RWPE1 (cell line): ENCODE measurements at regions not wholly inside any gene's neighbourhood (a gene's known extent, or its start where the extent isn't known, plus 50 kb on each side); places are given as distances from the start of the nearest gene placed in this dataset.
"Not testable (repeated sequence)": the region's sequence is repeated elsewhere in the genome, so short reads cannot be mapped to it uniquely, and the experiment has no call there.

Experiments
- CTCF ChIA-PET: fragments of 350-600 bp; sonication (Branson Sonifier 250); formaldehyde crosslinking; extraction: SDS; loops from one replicate; lab custom pipeline; 2021; lab: Yijun Ruan, JAX
- POLR2A ChIA-PET: fragments of 400-600 bp; formaldehyde crosslinking; extraction: SDS; loops from one replicate; lab custom pipeline; 2020; ENCODE audit warnings: antibody characterized with exemption; ENCODE audit not compliant: low non-redundant PET; lab: Yijun Ruan, JAX
- DNase-seq: peaks from one replicate; pipeline ENCODE4 v3.0.0; 2012; ENCODE audit warnings: low spot score
- H3K27ac ChIP-seq: fragments of 450-650 bp; 2 replicates; pipeline ENCODE4 v1.5.1; 2017
- TF ChIP-seq, protein P1 (sequence below): fragments of 450-650 bp; conservative IDR thresholded peaks from 2 replicates; pipeline ENCODE4 v1.5.1; 2017; ENCODE audit warnings: low read depth, mild to moderate bottlenecking

DNA sequence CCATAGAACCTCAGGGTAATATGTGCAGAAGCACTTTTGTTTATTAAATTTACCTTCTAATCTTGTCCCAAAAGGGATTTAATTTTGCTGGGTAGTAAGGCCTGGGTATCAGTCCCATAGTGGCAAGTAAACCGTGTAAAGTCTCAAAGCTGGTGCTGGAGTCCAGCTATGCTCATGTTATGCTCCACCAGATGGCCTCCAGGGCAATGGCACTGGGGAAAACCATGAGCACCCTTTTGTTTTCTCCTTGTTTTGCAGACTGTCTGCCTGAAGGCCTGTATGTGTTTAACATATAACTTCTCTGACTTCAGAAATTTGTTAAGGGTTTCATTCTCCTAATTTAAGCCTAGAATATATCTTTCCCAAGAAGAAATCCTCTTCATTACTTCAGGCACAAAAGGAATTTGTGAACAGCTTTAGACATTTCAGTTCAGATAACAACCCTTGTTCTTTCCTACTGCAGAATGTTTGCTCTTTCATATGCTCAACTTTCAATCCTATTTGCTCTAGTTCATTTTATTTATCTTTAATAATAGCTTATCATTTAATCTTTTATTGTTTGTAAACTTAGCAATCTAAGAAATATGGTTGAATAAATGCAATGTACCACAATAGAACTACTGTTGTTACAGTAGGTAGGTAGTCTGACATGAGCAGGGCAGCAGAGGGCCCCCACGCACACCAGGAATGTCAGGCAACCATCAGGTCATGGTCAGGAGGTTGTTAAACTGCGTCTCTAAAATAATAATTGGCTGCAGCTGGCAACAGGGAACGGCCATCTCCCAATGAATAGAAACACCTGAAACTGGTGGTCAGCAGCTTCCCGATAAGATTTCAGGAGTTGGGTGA is 162.8 kb downstream of the TENT5A start:
- ChIA-PET POLR2A (no interaction called here), CTCF (no interaction called here)
- TF ChIP-seq, protein P1, sequence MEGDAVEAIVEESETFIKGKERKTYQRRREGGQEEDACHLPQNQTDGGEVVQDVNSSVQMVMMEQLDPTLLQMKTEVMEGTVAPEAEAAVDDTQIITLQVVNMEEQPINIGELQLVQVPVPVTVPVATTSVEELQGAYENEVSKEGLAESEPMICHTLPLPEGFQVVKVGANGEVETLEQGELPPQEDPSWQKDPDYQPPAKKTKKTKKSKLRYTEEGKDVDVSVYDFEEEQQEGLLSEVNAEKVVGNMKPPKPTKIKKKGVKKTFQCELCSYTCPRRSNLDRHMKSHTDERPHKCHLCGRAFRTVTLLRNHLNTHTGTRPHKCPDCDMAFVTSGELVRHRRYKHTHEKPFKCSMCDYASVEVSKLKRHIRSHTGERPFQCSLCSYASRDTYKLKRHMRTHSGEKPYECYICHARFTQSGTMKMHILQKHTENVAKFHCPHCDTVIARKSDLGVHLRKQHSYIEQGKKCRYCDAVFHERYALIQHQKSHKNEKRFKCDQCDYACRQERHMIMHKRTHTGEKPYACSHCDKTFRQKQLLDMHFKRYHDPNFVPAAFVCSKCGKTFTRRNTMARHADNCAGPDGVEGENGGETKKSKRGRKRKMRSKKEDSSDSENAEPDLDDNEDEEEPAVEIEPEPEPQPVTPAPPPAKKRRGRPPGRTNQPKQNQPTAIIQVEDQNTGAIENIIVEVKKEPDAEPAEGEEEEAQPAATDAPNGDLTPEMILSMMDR, result no peak
- no peak overlapping the region for H3K27ac ChIP-seq
- no peak for DNase-seq

DNA sequence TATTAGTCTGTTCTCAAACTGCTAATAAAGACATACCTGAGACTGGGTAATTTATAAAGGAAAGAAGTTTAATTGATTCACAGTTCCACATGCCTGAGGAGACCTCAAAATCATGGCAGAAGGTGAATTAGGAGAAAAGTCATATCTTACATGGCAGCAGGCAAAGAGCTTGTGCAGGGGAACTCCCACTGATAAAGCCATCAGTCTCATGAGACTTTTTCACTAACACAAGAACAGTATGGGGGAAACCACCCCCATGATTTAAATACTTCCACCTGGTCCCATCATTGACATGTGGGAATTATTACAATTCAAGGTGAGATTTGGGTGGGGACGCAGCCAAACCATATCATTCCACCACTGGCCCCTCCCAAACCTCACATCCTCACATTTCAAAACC is 166.8 kb downstream of the TENT5A start:
- DNase-seq, CTCF ChIA-PET, POLR2A ChIA-PET, H3K27ac ChIP-seq: not testable (repeated sequence)

DNA sequence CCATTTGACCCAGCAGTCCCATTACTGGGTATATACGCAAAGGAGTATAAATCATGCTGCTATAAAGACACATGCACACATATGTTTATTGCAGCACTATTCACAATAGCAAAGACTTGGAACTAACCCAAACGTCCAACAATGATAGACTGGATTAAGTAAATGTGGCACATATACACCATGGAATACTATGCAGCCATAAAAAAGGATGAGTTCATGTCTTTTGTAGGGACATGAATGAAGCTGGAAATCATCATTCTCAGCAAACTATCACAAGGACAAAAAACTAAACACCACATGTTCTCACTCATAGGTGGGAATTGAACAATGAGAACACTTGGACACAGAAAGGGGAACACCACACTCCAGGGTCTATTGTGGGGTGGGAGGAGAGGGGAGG is 168.3 kb downstream of the TENT5A start:
- POLR2A ChIA-PET, DNase-seq, CTCF ChIA-PET, H3K27ac ChIP-seq: not testable (repeated sequence)

DNA sequence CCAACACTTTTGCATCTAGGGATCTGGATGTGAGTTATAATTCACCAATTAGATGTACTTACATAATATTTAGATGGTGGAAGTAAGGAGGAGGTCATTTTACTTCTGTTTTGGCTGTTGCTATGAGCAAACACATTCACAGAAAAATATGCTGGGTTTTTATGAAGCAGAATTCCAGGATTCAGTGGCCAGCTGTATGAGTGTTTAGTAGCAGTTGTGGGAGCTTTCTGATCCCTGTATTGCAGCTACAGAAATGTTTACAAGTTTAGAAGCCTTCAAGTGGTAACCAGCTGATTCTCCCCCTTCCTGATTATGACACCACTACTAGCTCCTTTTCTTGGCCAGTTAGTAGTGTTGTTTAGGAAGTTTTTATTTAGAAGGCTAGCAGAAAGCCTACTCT is 177.0 kb downstream of the TENT5A start:
- TF ChIP-seq, protein P1, result no peak
- no peak overlapping the region for H3K27ac ChIP-seq
- CTCF ChIA-PET, result no interaction called here
- POLR2A ChIA-PET, result no interaction called here
- DNase-seq, result no peak

DNA sequence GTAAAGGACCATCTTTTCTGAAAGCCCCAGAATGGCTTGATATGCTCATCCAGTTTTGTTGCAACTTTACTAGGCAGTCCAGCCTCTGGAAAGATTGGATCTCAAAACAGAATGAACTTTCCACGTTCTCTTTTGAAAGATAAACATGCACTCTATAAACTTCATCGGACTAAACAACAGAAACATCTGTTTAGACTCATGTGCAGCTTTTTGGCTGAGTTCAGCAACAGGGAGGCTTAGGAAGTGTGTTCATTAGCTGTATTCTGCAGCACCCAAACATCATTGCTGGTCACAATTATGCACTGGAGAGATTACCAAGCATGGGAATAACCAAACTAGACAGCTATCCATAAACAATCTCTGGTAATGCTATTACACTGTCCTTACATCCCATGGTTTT is 180.5 kb downstream of the TENT5A start:
- ChIA-PET CTCF (no interaction called here), POLR2A (no interaction called here)
- no peak overlapping the region for H3K27ac ChIP-seq
- no peak for DNase-seq
- TF ChIP-seq, protein P1, result no peak

DNA sequence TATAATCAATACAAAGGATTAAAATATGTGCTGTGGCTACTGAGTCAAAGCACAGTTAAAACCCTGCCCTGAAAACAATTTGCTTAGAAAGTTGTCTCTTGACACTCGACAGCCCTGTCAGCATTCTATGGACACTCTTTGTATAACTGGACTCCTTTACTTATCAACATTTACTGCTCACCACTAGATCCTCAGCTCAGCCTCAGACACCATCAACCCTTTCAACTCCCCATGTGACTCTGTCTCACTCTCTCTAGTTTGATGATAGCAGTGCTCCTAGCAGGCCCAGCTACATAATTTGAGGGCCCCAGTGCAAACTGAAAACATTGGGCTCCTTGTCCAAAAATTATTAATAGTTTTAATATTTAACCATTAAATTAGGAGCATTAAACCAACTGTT is 181.8 kb downstream of the TENT5A start:
- POLR2A ChIA-PET, result no interaction called here

DNA sequence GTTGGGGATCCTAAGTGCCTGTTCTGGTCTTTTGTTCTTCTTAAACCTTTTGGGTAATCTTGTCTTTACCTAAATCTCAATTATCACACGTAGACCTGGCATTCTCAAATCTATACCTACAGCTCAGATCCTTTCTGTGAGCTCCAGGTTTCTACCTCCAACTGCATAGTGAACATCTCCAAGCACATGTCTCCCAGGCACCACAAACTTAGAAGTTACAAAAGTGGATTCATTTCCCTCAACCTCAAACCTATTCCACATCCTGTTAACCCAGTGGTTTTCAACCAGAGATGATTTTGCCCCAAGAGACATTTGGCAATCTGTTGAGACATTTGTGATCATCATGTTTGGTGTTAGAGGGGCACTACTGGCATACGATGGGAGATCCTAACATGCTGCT is 183.5 kb downstream of the TENT5A start:
- no peak for DNase-seq
- H3K27ac ChIP-seq, result no peak overlapping the region
- ChIA-PET CTCF (no interaction called here), POLR2A (no interaction called here)
- TF ChIP-seq, protein P1, result no peak

More for the DNA sequence above, 181.8 kb downstream of the TENT5A start:
- no peak overlapping the region for H3K27ac ChIP-seq
- CTCF ChIA-PET, result no interaction called here
- DNase-seq, result no peak
- TF ChIP-seq, protein P1, result no peak
